Activated naive CD8-positive, alpha-beta T cell treated with anti-CD3 and anti-CD28 coated beads, Interleukin-2, amount 50 U/mL, for 16 hours (primary cell): ENCODE measurements at regions not wholly inside any gene's neighbourhood (a gene's known extent, or its start where the extent isn't known, plus 50 kb on each side); places are given as distances from the start of the nearest gene placed in this dataset.

ENCODE experiments used
- DNase-seq: peaks from one replicate; pipeline ENCODE4 v3.0.0-alpha.2; 2020; ENCODE audit warnings: low read depth, low spot score

DNA sequence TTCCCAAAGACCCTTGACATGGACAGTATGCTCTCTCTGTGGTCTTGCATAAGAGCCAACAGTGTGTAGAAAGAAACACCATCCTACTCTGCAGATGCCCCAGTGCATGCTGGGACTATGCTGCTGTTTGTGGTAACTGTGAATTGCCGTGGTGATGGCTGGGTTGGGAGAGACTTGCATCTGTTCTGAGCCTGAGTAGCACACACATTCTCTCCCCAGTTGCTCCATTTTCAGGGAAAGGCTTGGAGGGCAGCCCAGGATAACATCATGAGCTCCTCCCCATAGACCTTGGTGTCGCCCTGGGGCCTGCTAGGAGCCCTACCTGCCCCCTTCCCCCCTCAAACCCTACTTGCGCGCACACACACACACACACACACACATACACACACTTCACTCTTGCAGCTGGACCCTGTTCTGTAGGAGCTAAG, 120.9 kb upstream of the IPO9 start:
- DNase-seq: no peak

DNA sequence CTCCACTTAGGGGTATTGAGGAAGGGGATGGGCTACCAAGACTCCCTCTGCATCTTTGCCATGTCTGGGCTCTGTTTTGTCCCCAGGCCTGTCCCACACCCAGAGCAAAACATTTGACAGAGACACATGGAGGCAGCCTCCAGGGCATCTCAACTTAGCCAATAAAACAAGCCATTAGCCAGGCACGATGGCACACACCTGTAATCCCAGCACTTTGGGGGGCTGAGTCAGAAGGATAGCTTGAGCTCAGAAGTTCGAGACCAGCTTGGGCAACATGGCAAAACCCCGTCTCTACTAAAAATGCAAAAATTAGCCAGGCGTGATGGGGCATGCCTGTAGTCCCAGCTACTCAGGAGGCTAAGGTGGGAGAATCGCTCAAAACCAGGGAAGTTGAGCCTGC, 120.3 kb upstream of the IPO9 start:
- no peak for DNase-seq

DNA sequence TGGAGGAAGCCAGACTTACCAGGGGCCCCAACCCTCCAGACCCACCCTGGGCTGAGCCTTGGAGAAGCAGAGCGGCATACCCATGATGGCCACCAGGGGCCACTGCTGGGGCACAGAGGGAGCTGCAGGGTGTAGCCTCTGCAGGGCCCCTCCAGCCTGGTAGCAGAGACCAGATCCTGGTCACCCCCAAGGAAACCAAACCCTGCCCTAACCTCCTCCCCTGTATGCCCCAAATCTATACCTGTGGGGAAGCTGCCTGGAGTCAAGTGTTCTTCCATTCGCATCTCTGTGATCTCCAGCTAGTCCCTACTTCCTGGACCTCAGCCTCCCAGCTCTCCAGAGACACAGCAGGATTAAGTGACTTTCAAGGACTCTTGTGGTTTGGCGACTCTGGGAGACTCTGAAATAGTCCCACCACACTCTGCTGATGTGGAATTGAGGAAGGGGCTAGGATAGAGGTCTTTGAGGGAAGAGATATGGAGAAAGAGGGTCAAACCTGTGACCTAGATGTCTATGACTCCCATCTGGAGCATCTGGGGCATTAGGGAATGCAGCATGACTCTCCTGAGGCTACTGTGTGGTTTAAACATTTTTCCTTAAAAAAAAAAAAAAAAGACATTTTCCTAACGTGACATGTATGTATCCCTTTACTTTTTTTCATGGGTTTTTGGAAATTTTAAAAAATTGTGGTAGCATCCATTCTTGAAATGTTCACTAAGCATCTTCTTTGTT, 119.2 kb upstream of the IPO9 start:
- peak; percentile 7 for DNase-seq

DNA sequence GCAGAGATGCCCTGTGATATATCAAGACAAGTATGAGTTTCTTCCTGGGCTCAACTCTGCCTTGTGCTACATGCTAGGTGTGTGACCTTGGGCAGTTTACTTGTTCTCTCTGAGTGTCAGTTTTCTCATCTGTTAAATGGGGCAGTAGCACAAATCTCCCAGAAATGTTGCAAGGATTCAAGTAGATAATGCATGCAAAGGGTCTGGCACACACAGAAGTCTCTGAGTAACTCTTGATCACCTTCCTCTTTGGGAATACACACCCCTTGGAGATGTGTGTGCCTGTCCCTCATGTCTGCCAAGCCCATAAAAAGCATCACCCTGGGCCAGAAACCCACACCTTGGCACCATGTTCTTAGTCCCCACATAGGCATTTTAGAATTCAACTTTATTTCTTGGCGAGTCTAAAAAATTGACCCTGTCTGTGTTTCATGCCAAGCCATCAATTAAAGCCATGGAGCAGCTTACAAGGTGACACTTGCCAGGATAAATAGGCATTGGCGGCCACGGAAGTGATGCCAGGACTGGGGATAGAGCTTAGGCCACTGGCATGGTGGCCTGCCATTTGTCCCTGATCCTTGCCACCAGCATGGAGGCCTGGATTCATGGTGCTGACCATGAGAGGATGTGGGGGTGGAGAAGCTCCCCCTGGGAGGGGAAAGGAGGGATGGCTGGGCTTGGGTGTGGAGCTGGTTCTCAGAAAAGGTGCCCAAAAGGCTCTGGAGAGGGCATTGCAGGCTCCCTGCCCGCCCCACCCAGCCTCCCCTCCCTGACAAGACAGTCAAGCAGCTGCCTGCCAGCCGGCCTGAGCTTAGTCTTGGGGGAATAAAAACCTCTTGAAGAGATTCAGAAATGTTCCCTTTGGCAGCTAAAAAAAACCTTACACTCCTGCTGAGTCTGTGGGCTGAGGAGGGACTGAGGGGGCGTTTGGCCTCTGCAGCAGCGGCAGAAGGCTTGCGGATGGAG, 118.0 kb upstream of the IPO9 start:
- no peak for DNase-seq

- no peak for DNase-seq
These were observed 117.1 kb upstream of the IPO9 start for GRCh38 chr1:201711811-201712210.

GRCh38 chr1:201712387-201713085, 116.4 kb upstream of the IPO9 start:
- DNase-seq: no peak

DNA sequence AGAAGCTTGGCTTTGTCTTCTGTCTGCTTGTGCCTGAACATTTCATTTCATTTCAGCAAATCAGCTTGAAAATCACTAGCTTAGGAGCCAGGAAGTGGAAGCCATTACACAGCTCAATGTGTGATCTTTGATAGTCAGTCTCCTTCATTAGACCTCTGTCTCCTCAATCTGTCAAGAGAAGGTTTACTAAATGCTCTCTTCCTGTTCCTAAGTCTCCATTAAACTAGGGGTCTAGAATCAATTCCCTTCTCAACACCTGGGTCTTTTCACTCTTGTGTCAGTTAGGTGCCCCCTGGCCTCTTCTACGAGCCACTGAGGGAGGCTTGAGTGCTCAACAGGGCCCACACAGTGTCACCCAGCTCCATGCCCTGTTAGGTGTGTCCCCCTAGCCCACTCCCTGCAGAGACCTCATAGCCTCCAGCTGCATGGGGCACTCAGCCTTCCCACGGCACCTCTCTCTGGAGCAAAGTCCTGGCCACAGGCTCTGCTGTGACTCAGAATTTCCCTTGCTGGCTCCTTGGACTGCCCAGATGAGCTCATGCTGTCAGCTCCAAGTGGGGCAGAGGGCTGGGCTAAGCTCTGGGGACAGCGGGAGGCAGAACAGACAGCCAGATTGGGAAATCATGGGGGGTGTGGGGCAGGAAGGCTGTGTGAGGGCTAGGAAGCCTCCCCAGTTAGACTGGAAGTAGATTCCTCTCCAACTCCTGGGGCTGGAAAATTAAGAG, 115.7 kb upstream of the IPO9 start:
- DNase-seq: no peak

- DNase-seq: no peak
These were observed 114.2 kb upstream of the IPO9 start for GRCh38 chr1:201714542-201715329.

DNA sequence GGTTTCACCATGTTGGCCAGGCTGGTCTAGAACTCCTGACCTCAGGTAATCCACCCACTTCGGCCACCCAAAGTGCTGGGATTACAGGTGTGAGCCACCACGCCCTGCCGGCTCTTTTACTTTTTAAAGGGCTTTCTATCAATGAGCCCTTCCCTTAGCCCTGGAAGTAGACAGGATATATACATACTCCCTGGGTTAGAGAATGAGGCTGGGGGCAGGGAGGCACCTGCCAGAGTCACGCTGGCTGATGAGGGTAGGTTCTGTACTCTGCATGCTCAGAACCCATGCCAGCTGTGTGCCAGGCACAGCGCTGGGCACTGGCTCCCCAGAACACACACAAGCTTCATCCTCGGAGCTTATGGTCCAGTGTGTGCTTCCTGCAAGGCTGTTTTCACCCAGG, 113.6 kb upstream of the IPO9 start:
- no peak for DNase-seq

GRCh38 chr1:201715801-201716741, 112.9 kb upstream of the IPO9 start:
- no peak for DNase-seq

DNA sequence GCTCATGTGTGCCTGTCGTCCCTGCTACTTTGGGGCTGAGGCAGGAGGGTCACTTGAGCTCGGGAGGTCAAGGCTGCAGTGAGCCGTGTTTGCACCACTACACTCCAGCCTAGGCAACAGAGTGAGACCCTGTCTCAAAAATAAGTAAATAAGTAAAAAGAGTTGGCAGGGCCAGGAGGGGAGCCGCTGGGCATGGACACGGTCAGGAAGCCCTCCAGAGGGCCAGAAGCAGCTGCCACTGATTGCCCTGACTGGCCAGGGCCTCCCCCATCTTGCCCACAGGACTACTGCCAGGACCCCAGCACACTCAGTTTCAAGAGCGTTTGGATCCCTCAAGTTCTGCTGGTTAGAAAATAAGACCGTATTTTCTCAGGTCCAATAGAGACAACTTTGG, 112.2 kb upstream of the IPO9 start:
- no peak for DNase-seq

GRCh38 chr1:201717286-201717685, 111.7 kb upstream of the IPO9 start:
- no peak for DNase-seq

DNA sequence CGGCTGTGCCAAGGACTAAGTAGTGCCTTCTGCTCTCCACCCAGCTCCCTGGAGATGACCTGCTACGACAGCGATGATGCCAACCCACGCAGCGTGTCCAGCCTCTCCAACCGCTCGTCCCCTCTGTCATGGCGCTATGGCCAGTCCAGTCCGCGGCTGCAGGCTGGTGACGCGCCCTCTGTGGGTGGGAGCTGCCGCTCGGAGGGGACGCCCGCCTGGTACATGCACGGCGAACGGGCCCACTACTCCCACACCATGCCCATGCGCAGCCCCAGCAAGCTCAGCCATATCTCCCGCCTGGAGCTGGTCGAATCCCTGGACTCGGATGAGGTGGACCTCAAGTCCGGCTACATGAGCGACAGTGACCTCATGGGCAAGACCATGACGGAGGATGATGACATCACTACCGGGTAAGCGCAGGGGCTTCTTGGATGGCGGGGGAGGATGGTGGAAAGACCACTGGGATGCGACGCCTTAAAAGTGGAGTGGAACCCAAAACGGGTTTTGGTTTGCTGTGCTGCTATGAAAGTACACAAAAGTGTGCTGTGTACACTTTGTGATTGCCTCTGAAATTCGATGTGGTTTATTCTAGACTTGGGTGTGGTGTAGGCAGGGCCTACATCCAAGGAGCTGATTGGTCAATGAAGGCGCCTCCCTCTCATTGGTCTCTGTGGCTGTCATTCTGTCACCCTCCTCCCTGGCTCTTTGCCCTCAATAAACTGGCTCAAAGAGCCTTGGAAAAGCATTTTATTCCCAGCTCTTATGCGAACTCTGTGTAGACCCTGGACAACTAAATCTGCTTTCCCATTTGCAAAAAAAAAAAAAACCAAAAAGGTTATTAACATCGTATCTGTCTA, 110.4 kb upstream of the IPO9 start:
- DNase-seq: no peak

DNA sequence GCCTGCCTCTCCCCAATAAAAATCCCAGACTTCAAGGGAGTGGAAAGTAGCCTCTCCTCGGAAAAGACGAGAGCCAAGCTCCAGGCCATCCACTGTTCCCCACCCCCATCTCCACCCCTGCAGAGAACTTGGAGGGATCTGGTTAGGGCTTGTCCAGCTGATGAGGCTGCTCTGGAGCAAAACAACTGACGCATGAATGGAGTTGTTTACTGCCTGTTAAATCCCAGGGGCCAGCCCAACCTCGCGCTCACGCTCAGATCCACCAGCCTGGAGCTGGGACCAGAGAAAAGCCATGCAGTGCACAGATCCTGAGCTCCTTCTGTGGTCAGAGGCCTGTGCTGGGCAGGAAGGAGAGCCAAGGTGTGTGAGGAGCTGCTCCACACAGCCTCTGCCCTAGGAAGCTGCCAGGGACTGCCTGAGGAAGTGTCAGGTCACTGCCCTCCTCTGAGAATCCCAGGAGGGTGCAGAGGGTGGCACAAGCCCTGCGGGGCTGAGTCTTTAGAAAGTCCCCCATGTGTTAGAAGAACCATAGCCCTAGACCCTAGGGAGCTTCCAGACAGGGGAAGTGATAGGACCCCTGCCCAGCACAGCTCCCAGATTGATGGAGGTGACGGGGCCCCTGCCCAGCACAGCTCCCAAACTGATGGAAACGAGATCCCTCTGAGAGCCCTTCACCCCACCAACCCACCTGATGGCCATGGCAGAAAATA, 109.0 kb upstream of the IPO9 start:
- DNase-seq: no peak

- no peak for DNase-seq
These were observed 108.5 kb upstream of the IPO9 start for GRCh38 chr1:201720522-201720844.

DNA sequence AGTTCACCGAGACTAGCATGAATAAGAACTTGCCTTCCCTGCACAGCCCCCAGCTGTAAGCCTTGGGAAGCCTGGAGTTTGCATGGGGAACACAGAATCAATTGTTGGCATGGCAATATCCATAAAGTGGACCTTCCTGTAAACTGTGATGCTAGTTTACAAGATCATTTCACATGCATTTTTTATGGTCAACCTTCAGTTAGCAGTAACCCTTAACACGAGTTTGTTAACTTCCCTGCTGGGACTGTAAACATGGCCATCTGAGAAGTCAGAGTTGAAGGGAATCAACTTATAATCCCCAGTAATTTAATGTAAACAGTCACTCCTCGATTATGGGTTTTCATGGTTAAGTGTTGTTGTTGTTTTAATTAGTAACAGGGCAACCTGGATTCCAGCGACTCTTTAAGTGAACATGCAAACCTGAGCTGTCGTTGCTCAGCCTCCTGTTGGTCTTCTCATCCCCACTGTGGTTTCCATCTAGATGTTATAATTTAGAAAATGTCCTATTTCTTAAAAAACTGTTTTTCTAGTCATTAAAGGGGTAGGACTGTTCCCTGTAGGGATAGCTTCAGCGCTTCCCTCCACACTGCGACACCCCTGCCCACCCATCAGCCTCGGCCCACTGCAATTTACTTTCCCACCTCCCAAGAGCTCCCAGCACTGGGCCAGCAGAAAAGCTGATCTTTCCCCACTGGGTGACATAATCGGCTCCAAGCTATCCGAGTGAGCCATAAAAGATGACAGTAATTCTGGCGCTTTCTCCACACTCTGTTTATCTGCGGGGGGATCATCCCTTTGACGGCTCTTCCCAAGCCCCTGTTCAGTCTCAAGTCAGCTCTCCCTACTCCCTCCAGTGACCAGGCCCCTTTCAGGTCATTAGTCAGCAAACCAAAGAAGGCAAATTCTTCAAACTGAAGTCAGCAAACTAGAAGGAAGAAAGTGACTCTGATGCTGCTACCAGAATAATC, 107.6 kb upstream of the IPO9 start:
- no peak for DNase-seq
